ENCODE measurements at regions not wholly inside any gene's neighbourhood (a gene's known extent, or its start where the extent isn't known, plus 50 kb on each side); places are given as distances from the start of the nearest gene placed in this dataset.

- no peaks in the 10 kb centered on the region for H3K36me3 ChIP-seq (ENCODE audit: control insufficient read depth in 2 of 2, extremely low read depth in 1 of 2, insufficient read depth in 2 of 2, low read length in 2 of 2)
- H3K4me1 ChIP-seq (ENCODE audit: control insufficient read depth, extremely low read depth, insufficient read depth, low read length) = no peaks in the 10 kb centered on the region
- no peak overlapping the region for H3K4me2 ChIP-seq (ENCODE audit: insufficient read depth, low read length)
- H3K9me3 ChIP-seq (replicated peaks; ENCODE audit: control insufficient read depth, insufficient read depth, low read length) = no peaks in the 10 kb centered on the region
- intact Hi-C loops (cut with micrococcal nuclease) = no loop called here
- H3K27ac ChIP-seq (ENCODE audit: insufficient read depth, low read depth, low read length) = no peak overlapping the region
- ChIA-PET POLR2A (no interaction called here), CTCF (no interaction called here)
- H3K9ac ChIP-seq (replicated peaks; ENCODE audit: extremely low read depth, insufficient read depth, low read length) = no peak overlapping the region
- no TSS peak for BruUV-seq (replicated peaks)
- no peaks in the 10 kb centered on the region for H3K79me2 ChIP-seq (ENCODE audit: control insufficient read depth, insufficient read depth, low read length)
- no peak overlapping the region for H2AFZ ChIP-seq (ENCODE audit: low read depth, low read length)
- H3K9me1 ChIP-seq (replicated peaks; ENCODE audit: control insufficient read depth, extremely low read depth, insufficient read depth, low read length) = no peaks in the 10 kb centered on the region
- FAIRE-seq (no peak), DNase-seq (ENCODE audit: low read depth, low spot score) (no peak)
- H3K4me3 ChIP-seq (replicated peaks in 1 of 3; ENCODE audit: insufficient read depth in 1 of 3, low read depth in 1 of 3, low read length in 3 of 3) = no peak overlapping the region
- no peaks in the 10 kb centered on the region for H4K20me1 ChIP-seq (replicated peaks; ENCODE audit: control insufficient read depth, extremely low read depth, insufficient read depth, low read length)
- no peaks in the 10 kb centered on the region for H3K27me3 ChIP-seq (ENCODE audit: control insufficient read depth in 2 of 2, insufficient read depth in 2 of 2, low read length in 2 of 2)
- TF ChIP-seq CTCF (IDR thresholded peaks at IDR 0.05; ENCODE audit: extremely low read depth in 1 of 2, insufficient read depth in 1 of 2, low read depth in 1 of 2, low read length in 2 of 2) (no peak), JUN (IDR thresholded peaks at IDR 0.05; ENCODE audit: borderline replicate concordance, insufficient read depth, insufficient read length, low read depth) (no peak), MYC (IDR thresholded peaks at IDR 0.05; ENCODE audit: low read depth, low read length) (no peak), GATA2 (IDR thresholded peaks at IDR 0.05; ENCODE audit: insufficient read depth, insufficient read length, low read depth, low read length) (no peak), FOS (IDR thresholded peaks at IDR 0.05; ENCODE audit: borderline replicate concordance, insufficient read depth, low read length) (no peak), POLR2A (IDR thresholded peaks at IDR 0.05; ENCODE audit: low read depth, low read length) (no peak), EZH2 (IDR thresholded peaks at IDR 0.05; ENCODE audit: borderline replicate concordance, low read depth, low read length, severe bottlenecking) (no peak), POLR2AphosphoS5 (IDR thresholded peaks at IDR 0.05; ENCODE audit: insufficient read depth, low read depth, low read length) (no peak), MAX (IDR thresholded peaks at IDR 0.05; ENCODE audit: insufficient read depth, insufficient read length) (no peak)
- dilution Hi-C loops (cut with MboI; ENCODE audit: extremely low pct_ligation_motif_present, low sequenced_read_pairs) = no loop called here
Measured at GRCh38 chr9:13597004-13597403, 317.5 kb upstream of the MPDZ start.

All from endothelial cell of umbilical vein (primary cell).